HTR-8/SVneo (cell line): ENCODE measurements at regions not wholly inside any gene's neighbourhood (a gene's known extent, or its start where the extent isn't known, plus 50 kb on each side); places are given as distances from the start of the nearest gene placed in this dataset.
"Not testable (repeated sequence)": the region's sequence is repeated elsewhere in the genome, so short reads cannot be mapped to it uniquely, and the experiment has no call there.

Experiments
- DNase-seq: peaks from one replicate; pipeline ENCODE4 v3.0.0; 2011; ENCODE audit warnings: low spot score, mixed read lengths; ENCODE audit not compliant: insufficient read length
- FAIRE-seq: peaks from 2 replicates; lab custom pipeline; 2011; peaks lifted over from hg19 to GRCh38; lab: Jason Lieb, UNC

DNA sequence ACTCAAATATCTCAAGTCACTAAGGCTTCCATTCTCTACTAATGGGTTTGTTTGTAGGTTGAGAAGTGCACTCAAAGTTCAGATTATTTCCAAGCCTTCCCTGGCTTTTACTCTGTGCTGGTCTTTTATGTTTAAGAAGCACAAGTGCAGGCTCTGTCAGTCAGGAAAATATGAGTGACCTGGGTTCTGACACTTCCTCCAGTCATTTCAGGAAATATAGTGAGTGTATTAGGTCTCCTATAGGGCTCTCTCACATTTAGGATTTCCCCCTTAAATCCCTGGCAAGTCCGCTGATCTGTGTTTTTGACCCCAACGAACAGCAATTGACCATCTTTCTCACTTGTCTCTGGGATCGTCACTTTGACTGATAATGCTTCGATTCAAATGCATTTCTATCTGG is 210.2 kb downstream of the ARPP21 start:
- DNase-seq (no peak), FAIRE-seq (no peak)

DNA sequence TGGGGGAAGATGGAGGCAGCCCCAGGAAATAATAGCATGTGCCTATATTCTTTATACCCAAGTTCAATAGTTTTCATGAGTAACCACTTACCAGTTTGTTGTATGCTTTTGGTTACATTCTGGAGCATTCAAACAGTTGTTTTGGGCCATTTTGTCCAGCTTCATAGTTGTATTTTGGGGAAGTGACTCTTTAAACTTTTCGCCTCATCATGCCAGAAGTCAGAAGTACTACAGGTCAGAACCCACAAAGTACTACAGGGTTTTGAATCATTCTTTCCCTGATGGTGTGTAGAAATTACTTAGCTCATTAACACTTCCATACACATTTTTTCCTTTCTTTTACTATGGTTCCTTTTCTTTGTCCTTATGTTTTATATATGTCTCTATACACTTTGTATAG is 210.6 kb downstream of the ARPP21 start:
- no peak for FAIRE-seq

DNA sequence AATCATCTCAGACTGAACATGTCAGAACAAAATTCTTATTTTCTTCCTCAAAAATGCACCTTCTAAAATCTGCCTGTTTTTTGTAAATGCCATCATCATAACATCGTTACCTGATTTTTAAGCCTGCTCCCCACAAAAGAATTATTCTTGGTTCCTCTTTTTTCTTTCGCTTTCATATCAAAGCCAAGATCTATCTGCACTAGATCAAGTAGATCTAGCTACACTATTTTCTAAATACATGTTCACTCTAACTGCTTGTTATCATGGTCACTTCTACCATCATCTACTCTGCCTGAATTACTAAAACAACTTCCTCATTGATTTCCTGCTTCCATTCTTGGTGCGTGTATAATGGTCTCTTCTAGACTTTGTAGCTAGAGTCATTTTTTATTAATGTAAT is 217.7 kb downstream of the ARPP21 start:
- no peak for FAIRE-seq

More for the DNA sequence above, 210.6 kb downstream of the ARPP21 start:
- DNase-seq: no peak

DNA sequence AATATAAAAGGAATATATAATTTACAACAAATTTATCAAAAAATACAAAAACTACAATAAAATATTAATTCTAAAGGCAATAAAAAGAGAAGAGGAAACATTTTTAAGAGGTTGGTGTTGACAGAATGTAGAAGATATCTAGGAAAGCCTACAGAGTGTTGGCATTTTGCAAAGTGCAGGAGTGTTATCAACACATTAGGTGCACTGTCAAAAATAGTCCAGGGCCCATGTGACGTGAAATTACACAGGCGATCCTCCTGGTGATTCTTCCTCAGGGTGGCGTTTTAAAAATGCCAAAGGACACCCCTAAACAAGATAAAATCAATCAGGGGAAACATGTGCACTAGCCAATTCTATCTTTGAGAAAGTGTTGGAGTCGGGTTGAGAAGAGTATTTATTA is 222.7 kb downstream of the ARPP21 start:
- no peak for FAIRE-seq
- DNase-seq: no peak

More for the DNA sequence above, 217.7 kb downstream of the ARPP21 start:
- no peak for DNase-seq

DNA sequence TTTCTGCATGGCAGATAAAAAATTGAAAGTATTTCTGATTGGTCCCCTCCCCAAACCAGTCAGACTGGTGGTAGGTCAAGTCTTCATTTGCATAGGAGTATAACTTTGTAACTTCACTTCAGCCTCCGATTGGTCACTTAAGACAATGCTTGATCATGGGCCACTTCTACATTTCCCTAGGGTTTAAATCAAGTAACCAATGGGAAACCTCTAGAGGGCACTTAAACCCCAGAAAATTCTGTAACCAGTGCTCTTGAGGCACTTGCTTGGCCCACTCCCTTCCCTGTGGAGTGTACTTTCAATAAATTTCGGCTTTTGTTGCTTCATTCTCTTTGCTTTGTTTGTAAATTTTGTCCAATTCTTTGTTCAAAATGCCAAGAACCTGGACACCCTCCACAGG is 225.5 kb downstream of the ARPP21 start:
- FAIRE-seq (no peak), DNase-seq (no peak)

DNA sequence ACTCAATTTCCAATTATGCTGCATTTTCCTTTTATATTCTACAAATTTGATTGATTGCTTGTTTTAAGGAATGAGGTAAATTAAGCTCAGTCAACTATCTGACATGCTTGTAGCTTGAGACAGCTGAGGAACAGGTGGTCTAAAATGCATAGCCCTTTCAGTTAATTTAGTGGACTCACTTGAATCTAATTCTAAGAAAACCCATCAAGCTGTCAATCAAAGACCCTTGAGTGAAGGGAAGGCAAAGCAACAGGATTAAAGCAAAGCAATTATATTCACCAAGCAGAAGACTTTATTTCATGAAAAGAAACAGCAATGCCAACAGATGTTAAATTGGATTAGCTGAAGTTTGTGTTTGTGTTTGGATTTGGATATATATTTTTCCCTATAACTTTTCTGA is 228.5 kb downstream of the ARPP21 start:
- DNase-seq: no peak
- no peak for FAIRE-seq

DNA sequence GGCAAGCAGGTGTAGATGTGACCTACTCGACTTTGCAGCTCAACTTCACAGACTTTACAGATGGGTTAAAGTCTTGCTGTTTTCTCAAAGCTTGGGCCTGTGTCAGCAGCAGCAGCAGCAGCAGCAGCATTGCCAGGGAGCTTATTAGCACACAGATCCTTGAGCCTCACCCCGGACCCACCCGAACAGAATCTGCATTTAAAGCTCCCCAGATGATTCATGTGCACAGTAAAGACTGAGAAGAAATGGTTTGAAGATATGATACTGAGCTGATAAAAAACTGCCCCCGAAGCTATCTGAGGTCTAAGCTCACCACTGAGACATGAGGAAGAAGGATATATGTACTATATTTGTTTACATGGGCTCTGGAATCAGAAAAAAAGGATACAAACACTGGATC is 231.7 kb downstream of the ARPP21 start:
- no peak for DNase-seq
- no peak for FAIRE-seq

DNA sequence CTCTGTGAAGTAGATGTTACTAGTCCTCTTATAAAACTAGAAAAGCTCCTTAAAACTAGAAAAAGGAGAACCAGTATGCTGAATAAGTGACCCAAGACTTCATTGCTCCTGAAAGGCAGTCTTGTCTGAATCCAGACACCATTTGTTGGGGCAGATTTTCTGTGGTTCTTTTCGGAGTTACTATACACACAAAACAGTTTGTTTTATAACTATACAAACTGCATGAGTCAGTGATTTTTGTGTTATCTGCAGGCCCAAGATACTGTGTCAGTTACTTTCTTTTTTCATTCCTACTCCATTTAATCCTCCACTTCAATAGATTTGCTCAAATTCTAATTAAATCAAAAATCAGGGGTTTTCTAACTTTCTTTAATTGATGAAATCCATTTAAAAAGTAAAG is 244.6 kb downstream of the ARPP21 start:
- DNase-seq (no peak), FAIRE-seq (no peak)

DNA sequence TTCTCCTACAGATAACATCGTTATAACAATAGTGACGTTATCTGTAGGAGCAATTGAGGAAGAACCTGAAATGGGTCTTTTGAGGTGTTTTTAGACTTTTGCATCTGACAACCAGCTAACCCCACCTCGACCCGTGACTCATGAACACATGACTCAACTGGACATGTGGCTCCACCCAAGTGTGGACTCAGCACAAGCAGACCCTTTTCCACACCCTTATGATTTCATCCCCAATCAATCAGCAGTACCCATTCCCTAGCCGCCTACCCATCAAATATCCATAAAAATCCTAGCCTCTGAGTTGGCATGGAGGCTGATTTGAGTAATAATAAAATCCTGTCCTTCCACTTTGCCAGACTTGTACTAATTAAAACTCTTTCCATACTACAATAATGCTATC is 255.4 kb downstream of the ARPP21 start:
- DNase-seq: no peak
- no peak for FAIRE-seq

DNA sequence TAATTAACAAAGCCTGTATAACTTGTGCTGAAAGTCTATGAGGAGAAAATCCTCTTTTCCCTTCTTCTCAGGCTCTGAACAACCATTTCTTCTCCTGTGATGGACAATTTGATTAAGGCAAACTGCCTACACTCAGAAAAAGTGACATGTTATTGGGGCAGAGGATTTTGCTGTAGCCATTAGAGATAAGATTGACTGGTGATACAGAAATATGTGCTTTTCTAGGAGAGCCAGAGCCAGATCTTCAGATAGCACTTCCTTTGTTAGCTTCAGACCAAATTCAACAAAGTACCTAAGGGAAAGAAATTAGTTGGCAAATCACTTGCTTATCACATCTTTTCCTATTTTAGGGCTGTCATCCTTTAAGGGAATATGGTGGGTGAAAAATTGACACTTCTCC is 259.9 kb downstream of the ARPP21 start:
- no peak for FAIRE-seq
- DNase-seq: no peak

DNA sequence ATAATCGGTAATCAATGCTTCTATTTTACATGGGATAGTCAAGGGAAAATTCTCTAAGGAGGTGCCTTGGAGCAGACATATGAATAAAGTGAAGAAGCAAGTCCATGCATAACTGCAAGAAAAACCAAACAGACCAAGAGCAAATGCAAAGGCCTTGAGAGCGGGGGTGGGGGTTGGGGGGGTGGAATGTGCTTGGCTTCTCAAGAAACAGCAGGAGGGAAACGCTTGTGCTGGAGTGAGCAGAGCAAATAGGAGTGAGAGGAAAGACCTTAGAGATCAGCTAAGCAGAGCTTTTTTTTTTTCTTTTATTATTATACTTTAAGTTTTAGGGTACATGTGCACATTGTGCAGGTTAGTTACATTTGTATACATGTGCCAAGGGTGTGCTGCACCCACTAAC is 260.8 kb downstream of the ARPP21 start:
- DNase-seq (no peak), FAIRE-seq (no peak)

DNA sequence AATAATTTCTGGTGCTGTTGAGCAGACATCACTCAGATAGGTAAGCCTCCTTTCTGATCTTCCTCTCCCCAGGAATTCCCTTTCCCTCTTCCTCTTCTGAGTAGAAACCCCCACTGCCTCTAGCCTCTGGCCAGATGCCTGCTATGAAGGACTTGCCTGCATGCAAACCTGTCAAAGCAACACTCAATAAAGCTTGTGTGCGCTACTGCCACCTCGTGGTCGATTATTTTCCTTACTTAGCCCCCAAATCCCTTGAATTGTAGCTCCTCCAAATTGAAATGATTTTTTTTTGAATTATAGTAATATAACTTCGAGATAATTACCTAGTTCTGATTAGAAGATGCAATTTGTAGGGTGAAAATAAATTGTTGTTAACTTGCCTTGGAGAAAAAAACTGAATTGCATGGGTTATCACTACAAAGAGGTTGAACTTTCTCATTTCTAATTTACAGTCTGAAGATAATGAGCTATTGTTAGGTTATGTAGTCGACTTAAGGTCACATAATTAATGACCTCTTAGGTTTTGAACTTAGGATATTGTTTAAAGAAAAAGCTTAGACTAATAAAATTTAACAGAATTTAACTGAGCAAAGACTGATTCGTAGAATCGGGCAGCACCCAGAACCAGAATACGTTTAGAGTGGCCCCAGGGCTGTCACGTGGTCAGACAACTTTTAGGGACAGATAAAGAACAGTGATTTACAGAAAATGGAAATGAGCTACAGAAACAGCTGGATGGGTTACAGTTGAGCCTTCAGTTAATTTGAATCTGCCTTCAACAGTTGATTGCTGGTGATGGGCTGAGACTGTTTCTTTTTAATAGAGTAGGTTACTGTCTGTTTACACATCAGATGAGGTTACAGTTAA is 269.3 kb downstream of the ARPP21 start:
- peak; percentile 10 for DNase-seq
- FAIRE-seq: no peak

DNA sequence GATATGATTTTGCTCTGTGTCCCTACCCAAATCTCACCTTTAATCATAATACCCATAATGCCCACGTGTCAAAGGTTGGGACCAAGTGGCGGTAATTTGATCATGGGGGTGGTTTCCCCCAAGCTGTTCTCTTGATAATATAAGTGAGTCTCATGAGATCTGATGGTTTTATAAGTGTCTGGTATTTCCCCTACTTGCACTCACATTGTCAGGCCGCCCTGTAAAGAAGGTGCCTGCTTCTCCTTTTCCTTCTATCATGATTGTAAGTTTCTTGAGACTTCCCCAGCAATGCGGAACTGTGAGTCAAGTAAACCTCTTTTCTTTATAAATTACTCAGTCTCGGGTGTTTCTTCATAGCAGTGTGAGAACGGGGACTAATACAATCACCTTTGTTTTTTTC is 279.8 kb downstream of the ARPP21 start:
- FAIRE-seq (no peak), DNase-seq (no peak)

DNA sequence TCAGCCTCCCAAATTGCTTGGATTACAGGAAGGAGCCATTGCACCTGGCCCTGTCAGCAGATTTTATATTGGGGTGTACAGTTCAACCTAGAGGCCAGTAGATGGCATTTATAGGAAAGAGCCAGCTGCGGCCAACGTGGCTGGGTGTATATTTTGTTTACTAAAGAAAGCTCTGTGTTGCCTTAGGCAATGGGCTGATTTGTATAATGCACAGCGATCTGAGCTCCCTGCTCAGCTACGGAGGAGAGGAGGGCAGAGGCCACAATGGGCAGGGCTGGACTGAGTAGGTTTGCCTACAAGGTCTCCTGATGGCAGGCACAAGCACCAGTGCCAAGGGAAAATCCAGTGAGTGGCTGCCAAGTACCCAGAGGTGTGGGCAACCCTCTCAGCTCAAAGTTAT is 282.4 kb downstream of the ARPP21 start:
- FAIRE-seq (no peak), DNase-seq (no peak)

DNA sequence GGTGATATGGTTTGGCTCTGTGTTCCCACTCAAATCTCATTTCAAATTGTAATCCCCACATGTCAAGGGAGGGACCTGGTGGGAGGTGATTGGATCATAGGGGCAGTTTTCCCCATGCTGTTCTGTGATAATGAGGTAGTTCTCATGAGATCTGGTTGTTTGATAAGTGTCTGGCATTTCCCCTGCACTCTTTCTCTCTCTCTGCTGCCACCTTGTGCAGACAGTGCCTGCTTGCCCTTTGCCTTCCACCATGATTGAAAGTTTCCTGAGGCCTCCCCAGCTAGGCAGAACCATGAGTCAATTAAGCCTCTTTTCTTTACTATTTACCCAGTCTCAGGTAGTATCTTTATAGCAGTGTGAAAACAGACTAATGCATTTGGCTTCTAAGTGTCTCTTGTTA is 284.7 kb downstream of the ARPP21 start:
- not testable (repeated sequence) for FAIRE-seq, DNase-seq

DNA sequence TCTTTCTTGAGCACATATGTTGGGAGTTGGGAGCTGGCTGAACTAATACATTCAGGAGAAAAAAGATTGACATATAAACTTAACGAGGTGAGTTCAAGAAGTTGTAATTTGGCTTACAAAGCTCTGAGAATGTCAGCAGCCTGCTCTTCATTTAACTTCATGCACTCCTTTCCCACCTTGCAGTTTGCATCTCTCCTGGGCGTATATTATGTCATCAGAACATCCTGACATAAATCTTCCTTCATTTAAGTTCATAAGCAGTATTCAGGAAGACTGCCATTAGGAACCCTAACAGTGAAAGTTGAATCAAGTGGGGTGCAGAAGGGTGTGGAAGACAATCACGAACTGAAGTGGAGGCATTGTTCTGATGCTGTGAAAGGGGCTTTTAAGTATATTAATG is 288.1 kb downstream of the ARPP21 start:
- DNase-seq: no peak
- no peak for FAIRE-seq

DNA sequence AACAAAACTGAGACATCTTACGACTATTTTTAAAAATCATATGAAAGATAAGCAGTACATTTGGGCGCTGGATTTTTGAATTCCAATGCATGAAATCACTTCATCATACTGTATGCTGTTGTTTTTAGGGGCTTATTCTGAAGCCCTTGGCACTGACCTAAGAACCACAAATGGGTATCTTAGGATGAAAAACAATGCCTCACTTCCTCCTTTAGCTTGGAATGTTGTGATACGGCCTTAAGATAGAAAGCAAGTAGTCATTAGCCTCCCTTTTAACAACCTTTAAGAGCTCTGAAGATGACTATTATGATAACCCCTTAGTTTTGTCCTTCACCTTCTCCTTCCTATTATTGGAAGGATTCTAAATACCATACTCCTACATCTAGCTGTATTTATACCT is 289.8 kb downstream of the ARPP21 start:
- FAIRE-seq (no peak), DNase-seq (no peak)

DNA sequence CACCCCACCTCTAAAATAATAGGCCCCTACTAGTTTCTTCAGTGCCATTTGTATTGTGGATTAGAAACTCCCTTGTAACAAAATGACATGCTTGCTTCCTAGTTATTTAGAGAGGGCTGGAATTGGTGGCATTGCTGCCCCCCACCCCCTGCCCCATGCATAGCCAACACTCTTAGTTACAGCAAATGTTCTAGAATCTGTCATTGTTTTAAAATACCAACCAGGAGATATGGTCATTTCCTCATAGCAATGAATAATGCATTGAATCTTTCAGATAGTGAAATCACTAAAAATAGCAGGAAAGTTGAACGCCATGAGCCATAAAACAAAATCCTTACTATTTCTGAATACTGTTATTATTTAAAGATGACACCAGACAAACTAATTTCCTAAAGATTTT is 292.5 kb downstream of the ARPP21 start:
- no peak for DNase-seq
- FAIRE-seq: no peak

DNA sequence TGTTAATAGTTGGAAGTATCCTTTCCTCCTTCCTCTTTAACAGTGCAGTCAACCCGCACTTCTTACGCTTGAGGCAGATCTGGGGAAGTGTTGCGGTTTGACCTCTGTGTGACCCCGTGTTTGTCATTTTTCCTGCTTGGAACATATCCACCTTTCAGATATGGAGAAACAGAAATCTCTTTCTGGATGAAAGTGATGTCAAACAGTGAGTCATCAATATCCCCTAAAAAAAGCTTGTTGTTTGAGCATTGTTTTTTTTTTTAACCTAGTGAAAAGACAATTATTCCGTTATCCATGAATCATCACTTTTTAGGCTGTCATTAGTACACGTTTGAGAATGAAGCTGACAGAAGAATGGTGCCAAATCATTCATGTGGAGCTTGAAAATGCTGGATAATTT is 293.7 kb downstream of the ARPP21 start:
- FAIRE-seq: no peak
- no peak for DNase-seq

DNA sequence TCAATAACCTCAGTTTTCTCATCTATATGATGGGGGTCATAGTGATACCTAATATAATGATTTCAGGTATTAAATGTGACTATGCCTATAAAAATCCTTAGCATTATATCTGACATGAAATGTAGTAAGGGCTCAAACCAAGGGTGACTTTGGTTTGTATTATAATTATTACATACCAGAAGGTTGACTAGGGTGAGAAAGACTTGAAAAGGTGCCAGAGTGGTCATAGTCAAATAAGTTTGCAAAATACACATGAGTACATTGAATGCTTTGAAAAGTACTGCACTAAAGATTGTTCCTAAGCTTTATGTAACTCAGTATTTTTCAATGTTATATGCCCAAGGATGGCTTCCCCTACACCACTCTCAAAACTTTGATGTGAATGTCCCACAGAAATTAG is 297.2 kb downstream of the ARPP21 start:
- DNase-seq: no peak
- no peak for FAIRE-seq

DNA sequence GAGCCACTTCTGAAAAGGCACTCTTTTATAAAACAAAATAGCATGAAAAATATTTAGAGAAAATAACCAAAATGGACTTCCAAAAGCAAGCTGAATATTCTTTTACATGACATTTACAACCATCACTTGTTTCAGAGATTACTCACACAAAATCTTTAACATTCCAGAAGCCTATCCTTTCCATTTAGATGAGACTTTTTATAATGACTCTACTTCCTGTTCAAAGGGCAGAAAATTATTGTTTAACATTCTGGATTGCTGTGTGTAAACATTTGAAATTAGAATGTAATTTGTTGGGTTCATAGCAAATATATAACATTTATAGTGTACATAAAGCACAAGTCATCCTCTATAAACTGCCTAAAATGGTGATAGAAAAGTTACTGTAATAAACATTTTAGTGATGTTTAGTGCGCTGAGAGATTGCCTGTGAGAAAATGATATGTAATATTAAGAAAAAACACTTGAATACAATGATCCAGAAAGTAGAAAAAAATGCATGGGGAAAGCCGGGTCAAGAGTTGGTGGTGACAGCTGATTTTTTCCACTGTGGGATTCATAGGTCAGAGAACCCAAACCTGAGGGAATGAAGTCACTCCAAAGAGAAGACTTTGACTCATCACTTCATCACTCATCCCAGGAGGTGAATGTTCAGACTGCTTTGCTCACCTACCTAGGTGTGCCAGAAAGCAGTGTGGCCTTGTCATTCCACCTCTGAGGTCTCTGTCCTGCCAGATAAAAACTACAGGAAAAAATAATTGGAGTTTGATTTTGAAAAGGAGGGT is 305.8 kb downstream of the ARPP21 start:
- no peak for FAIRE-seq

More for the DNA sequence above, 305.8 kb downstream of the ARPP21 start:
- DNase-seq: no peak
